Gastroesophageal sphincter (tissue), 3 donors: ENCODE measurements at regions not wholly inside any gene's neighbourhood (a gene's known extent, or its start where the extent isn't known, plus 50 kb on each side); places are given as distances from the start of the nearest gene placed in this dataset.

Experiments
- CTCF ChIP-seq, 4 experiments: fragments of 200-600 bp in 2 of 4; fragments of 450-650 bp in 2 of 4; sonication (generic) in 1 of 4; IDR thresholded peaks; one replicate each; pipeline ENCODE4 v1.5.1; 2017 to 2019; ENCODE audit warnings: antibody characterized with exemption in 4 of 4, mild to moderate bottlenecking in 2 of 4, moderate library complexity in 2 of 4
- EP300 ChIP-seq: sonication (generic); formaldehyde crosslinking; IDR thresholded peaks from one replicate; pipeline ENCODE4 v1.6.1; 2017; ENCODE audit warnings: antibody characterized with exemption, mild to moderate bottlenecking
- POLR2A ChIP-seq, 2 donors: fragments of 450-650 bp; IDR thresholded peaks; one replicate each; pipeline ENCODE4 v1.6.1; 2017; ENCODE audit warnings: antibody characterized with exemption in 2 of 2, mild to moderate bottlenecking in 2 of 2, moderate library complexity in 1 of 2

- TF ChIP-seq CTCF (IDR thresholded peaks at IDR 0.05): no peak
- TF ChIP-seq POLR2A (IDR thresholded peaks at IDR 0.05): no peak
- no peak for TF ChIP-seq EP300
Observed at GRCh38 chr6:77145244-77145643, 318.0 kb downstream of the HTR1B start.
